NK-92 treated with Interleukin-12 subunit alpha and Interleukin-12 subunit beta, amount 100 ng/mL, for 24 hours (cell line): ENCODE measurements at regions not wholly inside any gene's neighbourhood (a gene's known extent, or its start where the extent isn't known, plus 50 kb on each side); places are given as distances from the start of the nearest gene placed in this dataset.
"Not testable (repeated sequence)": the region's sequence is repeated elsewhere in the genome, so short reads cannot be mapped to it uniquely, and the experiment has no call there.

Experiments used
- DNase-seq: peaks from one replicate; lab custom pipeline; 2025; lab: John Stamatoyannopoulos, UW

DNA sequence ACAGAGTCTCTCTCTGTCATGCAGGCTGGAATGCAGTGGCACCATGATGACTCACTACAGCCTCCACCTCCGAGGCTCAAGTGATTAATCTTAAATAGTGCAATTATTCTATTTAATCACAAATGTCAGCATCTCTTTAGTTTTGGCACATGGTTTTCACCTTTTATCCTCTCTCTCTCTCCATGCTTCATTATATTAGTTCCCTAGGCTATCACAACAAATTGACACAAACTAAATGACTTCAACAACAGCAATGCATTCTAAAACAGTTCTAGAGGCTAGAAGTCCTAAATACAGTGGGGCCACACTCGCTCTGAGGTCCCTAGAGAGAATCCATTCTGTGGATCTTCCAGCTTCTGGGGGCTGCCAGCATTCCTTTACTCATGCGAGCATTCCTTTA is 178.2 kb upstream of the ZNG1F start:
- DNase-seq: not testable (repeated sequence)

DNA sequence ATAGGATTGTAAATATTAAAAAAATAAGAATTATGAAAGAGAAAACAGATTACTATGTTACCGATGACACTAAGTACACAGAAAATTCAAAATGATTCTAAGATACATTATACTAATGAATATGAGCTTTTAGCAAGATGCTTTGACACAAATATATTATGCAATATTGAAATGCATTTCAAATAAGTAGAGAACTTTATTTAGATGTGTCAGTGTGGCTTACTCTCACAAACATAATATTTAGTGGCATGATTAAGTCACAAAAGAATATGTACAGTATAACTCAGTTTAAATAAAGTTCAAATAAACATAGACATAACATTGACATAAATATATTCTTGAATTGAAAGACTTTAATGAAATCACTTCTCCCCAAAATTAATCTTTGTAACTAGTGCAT is 172.7 kb upstream of the ZNG1F start:
- not testable (repeated sequence) for DNase-seq

- peak; percentile 19 for DNase-seq
These were observed 170.0 kb upstream of the ZNG1F start for GRCh38 chr9:41359116-41359515.

DNA sequence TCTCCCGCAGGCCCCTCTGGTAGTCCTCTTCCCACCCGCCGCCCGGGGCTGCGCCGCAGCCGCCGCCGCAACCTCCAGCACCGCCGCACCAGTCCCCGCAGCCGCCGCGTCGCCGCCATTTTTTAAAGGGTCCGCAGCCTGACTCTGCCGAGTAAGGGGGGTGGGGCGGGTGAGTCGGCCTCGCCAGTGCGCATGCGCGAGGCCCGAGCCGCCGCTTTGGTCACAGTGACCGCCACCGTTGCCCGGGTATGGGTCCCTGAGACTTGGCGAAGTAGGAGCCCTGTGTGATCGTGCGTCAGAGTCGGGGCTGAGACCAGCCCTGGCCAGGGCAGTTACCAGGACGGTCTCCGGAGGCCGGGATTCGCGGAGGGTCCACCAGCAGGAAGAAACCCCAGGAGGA is 169.6 kb upstream of the ZNG1F start:
- peak; percentile 75 for DNase-seq

DNA sequence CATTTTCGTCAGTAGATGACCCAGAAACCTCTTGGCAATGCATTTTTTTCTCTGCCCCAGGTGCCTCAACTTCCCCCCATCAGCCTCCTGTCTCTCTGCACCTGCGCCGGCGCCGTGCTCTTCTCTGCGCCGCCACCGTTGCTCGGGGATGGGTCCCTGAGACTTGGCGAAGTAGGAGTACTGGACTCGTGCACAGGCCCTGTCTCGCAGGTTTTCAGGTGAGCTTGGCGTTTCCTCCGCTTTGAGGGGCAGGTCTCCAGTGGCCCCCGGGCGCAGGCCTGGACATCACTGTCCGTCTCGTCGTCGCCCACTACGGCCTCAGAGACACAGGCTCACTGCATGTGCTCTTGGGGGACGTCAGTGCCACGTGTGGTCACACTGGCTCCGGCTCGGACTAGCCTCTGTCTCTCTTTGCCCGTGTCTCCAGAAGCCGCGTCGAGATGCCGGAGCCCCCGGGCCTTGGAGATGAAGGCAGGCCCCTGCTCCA is 168.8 kb upstream of the ZNG1F start:
- DNase-seq: not testable (repeated sequence)

GRCh38 chr9:41357350-41357748 is 168.2 kb upstream of the ZNG1F start:
- DNase-seq: not testable (repeated sequence)

DNA sequence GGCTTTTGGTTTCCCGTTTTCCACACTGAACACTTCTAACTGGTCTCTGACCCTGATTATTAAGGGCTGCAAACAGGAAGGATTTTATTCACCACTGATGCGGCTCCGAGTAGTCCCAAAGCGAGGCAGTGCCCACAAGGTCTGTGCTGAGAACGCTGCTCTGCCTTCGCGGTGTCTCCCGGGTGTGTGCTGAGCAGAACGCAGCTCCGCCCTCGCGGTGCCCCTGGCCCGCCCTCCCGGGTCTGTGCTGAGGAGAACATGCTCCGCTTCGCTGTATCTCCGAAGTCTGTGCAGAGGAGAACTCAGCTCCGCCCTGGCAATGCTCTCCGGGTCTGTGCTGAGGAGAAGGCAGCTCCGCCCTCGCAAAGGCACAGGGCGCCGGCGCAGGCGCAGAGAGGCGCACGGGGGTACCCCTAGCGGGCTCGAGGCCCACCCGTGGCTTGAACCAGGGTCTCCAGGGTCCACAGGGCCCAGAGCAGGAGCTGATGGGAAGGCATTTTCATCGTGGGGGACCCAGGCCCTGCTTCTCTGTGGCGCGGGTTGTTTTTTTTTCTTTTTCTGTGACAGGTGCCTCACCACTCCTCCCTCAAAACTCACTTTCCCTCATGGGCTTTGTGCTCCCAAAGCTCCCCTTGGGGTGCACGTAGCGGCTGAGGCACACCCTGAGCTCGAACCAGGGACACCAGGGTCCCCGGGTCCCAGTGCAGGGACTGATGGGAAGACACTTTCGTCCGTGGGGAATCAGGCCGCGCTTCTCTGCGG is 167.7 kb upstream of the ZNG1F start:
- peak; percentile 52 for DNase-seq

- not testable (repeated sequence) for DNase-seq
These were observed 166.8 kb upstream of the ZNG1F start for GRCh38 chr9:41355712-41356450.

DNA sequence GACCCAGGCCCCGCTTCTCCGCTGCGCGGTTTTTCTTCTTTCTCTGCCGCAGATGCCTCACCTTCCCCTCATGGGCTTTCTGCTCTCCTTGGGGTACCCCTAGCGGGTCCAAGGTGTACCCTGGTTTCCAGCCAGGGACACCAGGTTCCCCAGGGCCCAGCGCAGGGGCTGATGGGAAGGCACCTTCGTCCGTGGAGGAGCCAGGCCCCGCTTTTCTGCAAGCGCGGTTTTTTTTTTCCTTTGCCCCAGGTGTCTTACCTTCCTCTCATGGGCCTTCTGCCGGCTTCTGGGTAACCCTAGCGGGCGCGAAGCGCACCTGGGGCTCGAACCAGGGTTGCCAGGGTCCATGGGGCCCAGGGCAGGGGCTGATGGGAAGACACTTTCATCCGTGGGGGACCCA is 165.9 kb upstream of the ZNG1F start:
- DNase-seq: not testable (repeated sequence)

DNA sequence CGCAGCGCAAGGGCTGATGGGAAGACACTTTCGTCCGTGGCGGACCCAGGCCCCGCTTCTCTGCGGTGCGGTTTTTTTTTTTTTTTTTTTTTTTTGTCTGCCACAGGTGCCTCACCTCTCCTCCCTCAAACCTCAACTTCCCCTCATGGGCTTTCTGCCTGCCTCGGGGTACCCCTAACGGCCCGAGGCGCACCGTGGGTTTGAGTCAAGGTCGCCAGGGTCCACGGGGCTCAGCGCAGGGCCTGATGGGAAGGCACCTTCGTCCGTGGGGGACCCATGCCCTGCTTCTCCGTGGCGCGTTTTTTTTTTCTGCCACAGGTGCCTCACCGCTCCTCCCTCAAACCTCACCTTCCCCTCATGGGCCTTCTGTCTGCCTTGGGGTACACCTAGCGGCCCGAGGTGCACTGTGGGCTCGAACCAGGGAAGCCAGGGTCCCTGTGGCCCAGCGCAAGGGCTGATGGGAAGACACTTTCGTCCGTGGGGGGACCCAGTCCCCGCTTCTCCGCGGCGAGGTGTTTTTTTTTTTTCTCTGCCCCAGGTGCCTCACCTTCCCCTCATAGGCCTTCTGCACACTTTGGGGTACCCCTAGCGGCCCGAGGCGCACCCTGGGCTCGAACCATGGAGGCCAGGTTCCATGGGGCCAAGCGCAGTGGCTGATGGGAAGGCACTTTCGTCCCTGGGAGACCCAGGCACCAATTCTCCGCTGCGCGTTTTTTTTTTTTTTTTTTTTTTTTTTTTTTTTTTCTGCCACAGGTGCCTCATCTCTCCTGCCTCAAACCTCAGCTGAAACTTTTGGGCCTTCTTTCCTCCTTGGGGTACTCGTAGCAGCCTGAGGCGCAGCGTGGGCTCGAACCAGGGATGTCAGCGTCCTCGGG is 165.2 kb upstream of the ZNG1F start:
- DNase-seq: not testable (repeated sequence)

DNA sequence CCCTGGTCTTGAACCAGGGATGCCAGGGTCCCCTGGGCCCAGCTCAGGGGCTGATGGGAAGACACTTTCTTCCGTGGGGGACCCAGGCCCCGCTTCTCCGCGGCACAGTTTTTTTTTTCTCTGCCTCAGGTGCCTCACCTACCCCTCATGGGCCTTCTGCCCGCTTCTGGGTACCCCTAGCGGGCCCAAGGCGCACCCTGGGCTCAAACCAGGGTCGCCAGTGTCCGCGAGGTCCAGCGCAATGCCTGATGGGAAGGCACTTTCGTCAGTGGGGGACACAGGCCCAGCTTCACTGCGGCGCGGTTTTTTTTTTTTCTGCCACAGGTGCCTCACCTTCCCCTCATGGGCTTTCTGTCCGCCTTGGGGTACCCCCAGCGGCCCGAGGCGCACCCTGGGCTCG is 163.9 kb upstream of the ZNG1F start:
- DNase-seq: not testable (repeated sequence)

DNA sequence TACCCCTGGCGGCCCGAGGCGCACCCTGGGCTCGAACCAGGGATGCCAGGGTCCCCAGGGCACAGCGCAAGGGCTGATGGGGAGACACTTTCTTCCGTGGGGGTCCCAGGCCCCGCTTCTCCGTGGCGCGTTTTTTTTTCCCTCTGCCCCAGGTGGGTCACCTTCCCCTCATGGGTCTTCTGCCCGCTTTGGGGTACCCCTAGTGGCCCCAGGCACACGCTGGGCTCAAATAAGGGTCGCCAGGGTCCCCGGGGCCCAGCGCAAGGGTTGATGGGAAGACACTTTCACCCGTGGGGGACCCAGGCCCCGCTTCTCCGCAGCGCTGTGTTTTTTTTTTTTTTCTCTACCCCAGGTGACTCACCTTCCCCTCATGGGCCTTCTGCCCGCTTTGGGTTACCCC is 163.3 kb upstream of the ZNG1F start:
- not testable (repeated sequence) for DNase-seq

- not testable (repeated sequence) for DNase-seq
These were observed 158.8 kb upstream of the ZNG1F start for GRCh38 chr9:41347893-41348292.

GRCh38 chr9:41332562-41332961 is 143.4 kb upstream of the ZNG1F start:
- DNase-seq: not testable (repeated sequence)

DNA sequence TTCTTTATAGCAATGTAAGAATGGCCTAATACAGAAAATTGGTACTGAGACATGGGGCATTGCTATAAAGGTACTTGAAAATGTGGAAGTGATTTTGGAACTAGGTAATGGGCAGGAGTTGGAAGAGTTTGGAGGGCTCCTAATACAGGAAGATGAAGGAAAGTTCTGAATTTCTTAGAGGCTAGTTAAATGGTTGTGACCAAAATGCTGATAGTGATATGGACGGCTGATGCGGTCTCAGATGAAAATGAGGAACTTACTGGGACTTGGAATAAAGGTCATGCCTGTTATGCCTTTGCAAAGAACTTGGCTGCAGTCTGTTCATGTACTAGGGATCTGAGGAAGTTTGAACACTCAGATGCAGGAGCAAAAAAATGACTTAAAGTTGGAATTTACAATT is 132.2 kb upstream of the ZNG1F start:
- not testable (repeated sequence) for DNase-seq

GRCh38 chr9:41308953-41309352 is 119.8 kb upstream of the ZNG1F start:
- DNase-seq: not testable (repeated sequence)

DNA sequence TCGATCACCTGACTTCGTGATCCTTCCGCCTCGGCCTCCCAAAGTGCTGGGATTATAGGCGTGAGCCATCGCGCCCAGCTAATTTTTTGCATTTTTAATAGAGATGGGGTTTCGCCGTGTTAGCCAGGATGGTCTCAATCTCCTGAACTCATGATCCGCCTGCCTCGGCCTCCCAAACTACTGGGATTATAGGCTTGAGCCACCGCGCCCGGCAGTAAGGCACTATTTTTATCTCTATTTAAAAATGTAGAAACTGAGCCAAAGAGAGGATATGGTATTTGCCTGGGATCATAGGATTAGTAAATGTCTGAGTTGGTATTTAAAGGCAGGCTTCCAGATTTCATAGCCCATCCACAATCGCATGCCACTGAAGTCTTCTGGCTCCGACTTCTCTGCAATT is 96.6 kb upstream of the ZNG1F start:
- DNase-seq: not testable (repeated sequence)

- DNase-seq: not testable (repeated sequence)
These were observed 91.5 kb upstream of the ZNG1F start for GRCh38 chr9:41280299-41281238.

- DNase-seq: not testable (repeated sequence)
These were observed 90.3 kb upstream of the ZNG1F start for GRCh38 chr9:41279437-41279836.

- not testable (repeated sequence) for DNase-seq
These were observed 89.9 kb upstream of the ZNG1F start for GRCh38 chr9:41279033-41279432.
